HL-60 (cell line): ENCODE measurements at regions not wholly inside any gene's neighbourhood (a gene's known extent, or its start where the extent isn't known, plus 50 kb on each side); places are given as distances from the start of the nearest gene placed in this dataset.
"Not testable (repeated sequence)": the region's sequence is repeated elsewhere in the genome, so short reads cannot be mapped to it uniquely, and the experiment has no call there.

Experiments used
- DNase-seq, 2 experiments: peaks; one replicate each; pipeline ENCODE4 v3.0.0-alpha.2; 2010 to 2020; ENCODE audit warnings: low read depth in 1 of 2, low spot score in 1 of 2
- H3K27ac ChIP-seq: fragments of 250-450 bp; sonication (Bioruptor Pico); replicated peaks from 2 replicates; pipeline ENCODE4 v1.5.1; 2020; ENCODE audit warnings: mild to moderate bottlenecking, moderate library complexity
- H3K27me3 ChIP-seq: fragments of 250-450 bp; sonication (Bioruptor Pico); 2 replicates; pipeline ENCODE4 v1.5.1; 2021; ENCODE audit warnings: mild to moderate bottlenecking, moderate library complexity; ENCODE audit not compliant: insufficient read depth, poor library complexity, severe bottlenecking
- H3K4me3 ChIP-seq: replicated peaks from 2 replicates; pipeline ENCODE4 v1.5.1; 2011; ENCODE audit warnings: mild to moderate bottlenecking, control low read depth, low read length; ENCODE audit not compliant: insufficient read depth
- CTCF ChIP-seq: IDR thresholded peaks from one replicate; pipeline ENCODE4 v1.5.1; 2011; ENCODE audit warnings: low read length, control low read depth, inconsistent platforms; ENCODE audit not compliant: insufficient read depth
- GABPA ChIP-seq: IDR thresholded peaks from 2 replicates; pipeline ENCODE4 v1.6.1; 2012; ENCODE audit warnings: low read depth
- POLR2AphosphoS5 ChIP-seq: IDR thresholded peaks from 2 replicates; pipeline ENCODE4 v1.6.1; 2012; ENCODE audit warnings: low read depth
- REST ChIP-seq: IDR thresholded peaks from 2 replicates; pipeline ENCODE4 v1.6.1; 2012; ENCODE audit warnings: low read depth; ENCODE audit not compliant: insufficient replicate concordance
- SPI1 ChIP-seq: IDR thresholded peaks from 2 replicates; pipeline ENCODE4 v1.6.1; 2012; ENCODE audit warnings: low read depth, mild to moderate bottlenecking, borderline replicate concordance

- Histone ChIP-seq H3K27ac (no peak overlapping the region), H3K4me3 (no peak overlapping the region), H3K27me3 (no peaks in the 10 kb centered on the region)
- TF ChIP-seq CTCF: no peak
- TF ChIP-seq SPI1: no peak
- no peak for TF ChIP-seq POLR2AphosphoS5
- TF ChIP-seq GABPA: no peak
- no peak for TF ChIP-seq REST
- DNase-seq: no peak
These were observed 241.6 kb downstream of the LY86 start for GRCh38 chr6:6829872-6830685.

GRCh38 chr6:6830686-6831063, 242.2 kb downstream of the LY86 start:
- DNase-seq, H3K4me3 ChIP-seq, H3K27me3 ChIP-seq, H3K27ac ChIP-seq: not testable (repeated sequence)

GRCh38 chr6:6832439-6832838, 243.9 kb downstream of the LY86 start:
- no peak for DNase-seq
- Histone ChIP-seq H3K27me3 (no peaks in the 10 kb centered on the region), H3K27ac (no peak overlapping the region), H3K4me3 (no peak overlapping the region)
- no peak for TF ChIP-seq POLR2AphosphoS5
- TF ChIP-seq REST: no peak
- TF ChIP-seq SPI1: no peak
- TF ChIP-seq GABPA: no peak
- TF ChIP-seq CTCF: no peak

GRCh38 chr6:6834356-6835222, 246.1 kb downstream of the LY86 start:
- DNase-seq: peak in 1 of 2 experiments; percentile 21
- Histone ChIP-seq H3K27ac (no peak overlapping the region), H3K4me3 (no peak overlapping the region), H3K27me3 (no peaks in the 10 kb centered on the region)
- no peak for TF ChIP-seq CTCF
- TF ChIP-seq POLR2AphosphoS5: no peak
- TF ChIP-seq SPI1: no peak
- TF ChIP-seq GABPA: no peak
- no peak for TF ChIP-seq REST
